Upper lobe of left lung (tissue), 6 donors: ENCODE measurements at regions not wholly inside any gene's neighbourhood (a gene's known extent, or its start where the extent isn't known, plus 50 kb on each side); places are given as distances from the start of the nearest gene placed in this dataset.

Experiments
- ATAC-seq, 2 donors: fragments of 200-7000 bp; cut with Tn5 transposase; one replicate each; pipeline ENCODE4 v1.9.1; 2022; ENCODE audit warnings: mild to moderate bottlenecking in 2 of 2, moderate library complexity in 2 of 2; ENCODE audit not compliant: low FRiP score in 2 of 2
- DNase-seq, 2 donors: peaks; one replicate each; pipeline ENCODE4 v3.0.0-alpha.2; 2019 to 2020
- H3K27ac ChIP-seq, 4 donors: fragments of 200-600 bp; sonication (generic); one replicate each; pipeline ENCODE4 v1.5.1; 2016 to 2019
- H3K27me3 ChIP-seq, 4 donors: fragments of 200-600 bp; sonication (generic); one replicate each; pipeline ENCODE4 v1.5.1; 2017 to 2019
- H3K36me3 ChIP-seq, 4 donors: fragments of 200-600 bp; sonication (generic); one replicate each; pipeline ENCODE4 v1.5.1; 2016 to 2019
- H3K4me1 ChIP-seq, 4 donors: fragments of 200-600 bp; sonication (generic); one replicate each; pipeline ENCODE4 v1.5.1; 2018 to 2019
- H3K4me3 ChIP-seq, 4 donors: fragments of 200-600 bp; sonication (generic); one replicate each; pipeline ENCODE4 v1.5.1; 2017 to 2019; ENCODE audit warnings: mild to moderate bottlenecking in 2 of 4, moderate library complexity in 1 of 4
- H3K9me3 ChIP-seq, 4 donors: fragments of 200-600 bp; sonication (generic); one replicate each; pipeline ENCODE4 v1.5.1; 2018 to 2019
- EP300 ChIP-seq, 4 donors: sonication (generic); formaldehyde crosslinking; IDR thresholded peaks; one replicate each; pipeline ENCODE4 v1.5.1; 2017; ENCODE audit warnings: antibody characterized with exemption in 4 of 4, control low read depth in 2 of 4
- POLR2A ChIP-seq, 4 donors: fragments of 450-650 bp; IDR thresholded peaks; one replicate each; pipeline ENCODE4 v1.5.1; 2016 to 2017; ENCODE audit warnings: antibody characterized with exemption in 4 of 4, mild to moderate bottlenecking in 2 of 4
- POLR2AphosphoS5 ChIP-seq, 2 donors: sonication (generic); formaldehyde crosslinking; IDR thresholded peaks; one replicate each; pipeline ENCODE4 v1.5.1; 2017; ENCODE audit warnings: antibody characterized with exemption in 2 of 2
- WGBS, 2 donors: methylation state at CpG; one replicate each; pipeline ENCODE4 v1.1.5; 2017 to 2018; 5-methylcytosine and 5-hydroxymethylcytosine counted together
- TF ChIP-seq, protein P1 (sequence below), 6 experiments: fragments of 450-650 bp in 4 of 6; fragments of 200-600 bp in 2 of 6; sonication (generic) in 2 of 6; IDR thresholded peaks; one replicate each; pipeline ENCODE4 v1.5.1; 2016 to 2019; ENCODE audit warnings: antibody characterized with exemption in 6 of 6
- donor health status: DM: no; HTN: no; CAD: no; lungs with moderate emphysema.
- donor health status: DM: no; HTN: yes; CAD: no; lungs with severe emphysema.

DNA sequence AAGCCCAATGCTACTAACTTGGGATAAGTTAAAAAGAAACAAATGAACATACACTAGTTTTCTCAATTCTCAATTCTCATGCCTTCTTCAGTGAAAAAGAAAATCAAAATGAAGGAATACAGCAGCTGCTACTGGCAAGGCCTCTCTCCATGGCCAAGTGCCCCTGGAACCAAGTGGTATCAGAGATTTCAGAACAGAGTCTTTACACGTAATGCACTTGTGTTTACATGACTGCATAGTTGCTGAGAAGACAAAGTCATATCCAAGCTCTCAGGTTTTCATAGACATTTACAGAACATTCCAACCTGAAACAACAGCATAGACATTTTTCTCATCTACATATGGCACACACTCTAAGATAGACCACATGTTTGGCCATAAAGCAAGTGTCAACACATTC lies 789.9 kb downstream of the CBLN2 start:
- no peaks in the 10 kb centered on the region for H3K4me1 ChIP-seq
- TF ChIP-seq, protein P1, sequence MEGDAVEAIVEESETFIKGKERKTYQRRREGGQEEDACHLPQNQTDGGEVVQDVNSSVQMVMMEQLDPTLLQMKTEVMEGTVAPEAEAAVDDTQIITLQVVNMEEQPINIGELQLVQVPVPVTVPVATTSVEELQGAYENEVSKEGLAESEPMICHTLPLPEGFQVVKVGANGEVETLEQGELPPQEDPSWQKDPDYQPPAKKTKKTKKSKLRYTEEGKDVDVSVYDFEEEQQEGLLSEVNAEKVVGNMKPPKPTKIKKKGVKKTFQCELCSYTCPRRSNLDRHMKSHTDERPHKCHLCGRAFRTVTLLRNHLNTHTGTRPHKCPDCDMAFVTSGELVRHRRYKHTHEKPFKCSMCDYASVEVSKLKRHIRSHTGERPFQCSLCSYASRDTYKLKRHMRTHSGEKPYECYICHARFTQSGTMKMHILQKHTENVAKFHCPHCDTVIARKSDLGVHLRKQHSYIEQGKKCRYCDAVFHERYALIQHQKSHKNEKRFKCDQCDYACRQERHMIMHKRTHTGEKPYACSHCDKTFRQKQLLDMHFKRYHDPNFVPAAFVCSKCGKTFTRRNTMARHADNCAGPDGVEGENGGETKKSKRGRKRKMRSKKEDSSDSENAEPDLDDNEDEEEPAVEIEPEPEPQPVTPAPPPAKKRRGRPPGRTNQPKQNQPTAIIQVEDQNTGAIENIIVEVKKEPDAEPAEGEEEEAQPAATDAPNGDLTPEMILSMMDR (IDR thresholded peaks at IDR 0.05), result no peak
- TF ChIP-seq POLR2AphosphoS5 (IDR thresholded peaks at IDR 0.05) (no peak), EP300 (IDR thresholded peaks at IDR 0.05) (no peak), POLR2A (IDR thresholded peaks at IDR 0.05) (no peak)
- DNase-seq, result no peak
- H3K9me3 ChIP-seq, result no peaks in the 10 kb centered on the region
- WGBS, 2 donors, result 78 to 96% methylated on average over 1 of the region's 1 CpG
- ATAC-seq, result no peak
- H3K27me3 ChIP-seq, result no peaks in the 10 kb centered on the region
- no peak overlapping the region for H3K4me3 ChIP-seq
- no peak overlapping the region for H3K27ac ChIP-seq
- no peaks in the 10 kb centered on the region for H3K36me3 ChIP-seq

DNA sequence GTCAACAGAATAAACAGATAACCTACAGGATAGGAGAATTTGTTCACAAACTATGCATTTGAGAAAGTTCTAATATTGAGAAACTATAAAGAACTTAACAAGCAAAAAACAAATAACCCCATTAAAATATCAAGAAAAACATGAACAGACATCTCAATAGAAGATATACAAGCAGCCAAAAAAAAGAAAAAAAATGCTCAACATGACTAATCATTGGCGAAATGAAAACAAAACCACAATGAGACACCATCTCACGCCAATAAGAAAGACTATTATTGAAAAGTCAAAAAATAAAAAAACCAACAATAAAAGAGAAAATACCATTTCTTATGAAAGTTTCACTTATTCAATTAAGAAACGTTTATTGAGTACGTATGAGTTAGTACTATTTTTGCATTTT lies 800.5 kb downstream of the CBLN2 start:
- Histone ChIP-seq H3K9me3 (no peaks in the 10 kb centered on the region), H3K27ac (no peak overlapping the region), H3K27me3 (no peaks in the 10 kb centered on the region), H3K36me3 (no peaks in the 10 kb centered on the region), H3K4me3 (no peak overlapping the region), H3K4me1 (no peaks in the 10 kb centered on the region)
- DNase-seq (no peak), ATAC-seq (no peak)
- TF ChIP-seq EP300 (IDR thresholded peaks at IDR 0.05) (no peak), POLR2A (IDR thresholded peaks at IDR 0.05) (no peak), POLR2AphosphoS5 (IDR thresholded peaks at IDR 0.05) (no peak)
- TF ChIP-seq, protein P1 (IDR thresholded peaks at IDR 0.05), result no peak
- 88 to 90% methylated on average over 4 of the region's 4 CpGs for WGBS, 2 donors

DNA sequence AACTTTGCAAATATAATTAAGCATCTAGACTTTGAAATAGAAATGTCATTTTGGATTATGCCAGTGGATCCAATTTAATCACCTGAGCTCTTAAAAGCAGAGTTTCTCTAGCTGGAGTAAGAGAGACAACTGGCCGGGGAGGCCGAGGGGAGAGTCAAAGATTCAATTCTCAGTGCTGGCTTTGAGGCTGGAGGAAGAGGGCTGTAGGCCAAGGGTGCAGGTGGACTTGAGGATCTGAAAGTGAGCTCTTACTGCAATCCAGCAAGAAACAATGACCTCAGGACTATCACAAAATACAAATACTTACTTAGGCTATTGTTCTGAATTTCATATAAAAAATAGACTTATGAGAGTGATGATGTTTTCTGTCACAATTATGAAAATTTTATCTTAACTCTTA lies 814.5 kb downstream of the CBLN2 start:
- Histone ChIP-seq H3K27me3 (no peaks in the 10 kb centered on the region), H3K27ac (no peak overlapping the region), H3K4me1 (no peaks in the 10 kb centered on the region), H3K4me3 (no peak overlapping the region), H3K36me3 (no peaks in the 10 kb centered on the region), H3K9me3 (no peaks in the 10 kb centered on the region)
- WGBS, 2 donors, result 79 to 95% methylated on average over 2 of the region's 2 CpGs
- no peak for TF ChIP-seq POLR2A (IDR thresholded peaks at IDR 0.05)
- ATAC-seq, result no peak
- no peak for DNase-seq

DNA sequence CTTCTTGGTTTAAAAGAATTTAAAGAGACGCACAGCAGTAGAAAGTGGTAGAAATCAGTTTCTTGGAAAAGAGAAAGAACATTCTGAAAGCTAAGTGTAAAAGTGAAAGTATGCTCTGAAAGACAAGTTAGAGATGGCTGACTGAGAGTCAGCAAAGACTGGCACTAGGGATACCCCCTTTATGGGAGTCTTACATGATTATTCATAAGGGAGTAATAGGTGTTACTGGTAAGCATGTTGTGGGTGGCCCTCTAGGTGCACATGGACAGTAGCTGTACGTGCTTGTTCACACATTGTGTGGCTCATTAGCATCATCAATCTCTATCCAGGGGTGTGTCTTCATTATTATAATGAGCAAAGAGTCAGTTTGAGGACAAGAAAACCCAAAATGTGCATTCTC lies 816.2 kb downstream of the CBLN2 start:
- no peak for DNase-seq
- no peaks in the 10 kb centered on the region for H3K27me3 ChIP-seq
- no peaks in the 10 kb centered on the region for H3K9me3 ChIP-seq
- WGBS, 2 donors, result 30 to 85% methylated on average over 2 of the region's 2 CpGs
- no peaks in the 10 kb centered on the region for H3K4me1 ChIP-seq
- ATAC-seq, result no peak
- TF ChIP-seq, protein P1 (IDR thresholded peaks at IDR 0.05), result no peak
- no peak for TF ChIP-seq POLR2A (IDR thresholded peaks at IDR 0.05)
- TF ChIP-seq EP300 (IDR thresholded peaks at IDR 0.05), result no peak
- no peak for TF ChIP-seq POLR2AphosphoS5 (IDR thresholded peaks at IDR 0.05)
- no peaks in the 10 kb centered on the region for H3K36me3 ChIP-seq
- no peak overlapping the region for H3K4me3 ChIP-seq
- H3K27ac ChIP-seq, result no peak overlapping the region

DNA sequence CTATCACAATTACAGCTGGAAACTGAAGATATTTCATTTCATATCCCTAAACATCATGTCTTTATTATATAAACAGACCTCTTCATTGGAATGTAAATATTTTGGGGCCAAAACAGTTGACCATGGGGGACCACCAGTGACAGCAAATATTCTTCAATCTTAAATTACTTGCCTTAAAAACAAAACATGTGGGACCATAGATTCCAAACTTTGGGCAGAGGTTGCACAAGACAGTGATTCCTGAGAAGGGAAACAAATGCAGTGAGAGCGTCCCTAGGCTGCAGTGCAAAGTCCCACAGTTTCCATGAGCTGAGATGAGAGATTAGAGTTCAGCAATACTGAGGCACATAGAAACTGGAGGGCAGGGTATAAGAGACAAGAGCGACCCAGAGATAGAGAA lies 818.9 kb downstream of the CBLN2 start:
- WGBS, 2 donors, result 76 to 84% methylated on average over 2 of the region's 2 CpGs
- H3K4me1 ChIP-seq, result no peaks in the 10 kb centered on the region

More for the DNA sequence above, 818.9 kb downstream of the CBLN2 start:
- Histone ChIP-seq H3K27ac (no peak overlapping the region), H3K27me3 (no peaks in the 10 kb centered on the region), H3K36me3 (no peaks in the 10 kb centered on the region), H3K4me3 (no peak overlapping the region), H3K9me3 (no peaks in the 10 kb centered on the region)
- ATAC-seq (no peak), DNase-seq (no peak)
- TF ChIP-seq EP300 (IDR thresholded peaks at IDR 0.05) (no peak), POLR2A (IDR thresholded peaks at IDR 0.05) (no peak), POLR2AphosphoS5 (IDR thresholded peaks at IDR 0.05) (no peak)
- TF ChIP-seq, protein P1 (IDR thresholded peaks at IDR 0.05), result no peak
